Memory B cell (primary cell): ENCODE measurements at regions not wholly inside any gene's neighbourhood (a gene's known extent, or its start where the extent isn't known, plus 50 kb on each side); places are given as distances from the start of the nearest gene placed in this dataset.

Experiments used
- ATAC-seq: fragments of 150-1000 bp; cut with Tn5 transposase; 2 replicates; pipeline ENCODE4 v1.10.0; 2021; ENCODE audit warnings: low read depth, mild to moderate bottlenecking, moderate library complexity
- DNase-seq, 2 donors: peaks; one replicate each; pipeline ENCODE4 v3.0.0; 2022; ENCODE audit warnings: low spot score in 2 of 2
- H3K27ac Mint-ChIP-seq: one replicate; pipeline ENCODE4 v1.8.0; 2022; ENCODE audit warnings: mild to moderate bottlenecking, moderate library complexity, mixed read lengths
- H3K27me3 Mint-ChIP-seq: one replicate; pipeline ENCODE4 v1.8.0; 2022; ENCODE audit warnings: mixed read lengths
- H3K36me3 Mint-ChIP-seq: one replicate; pipeline ENCODE4 v1.8.0; 2022; ENCODE audit warnings: mild to moderate bottlenecking, mixed read lengths
- H3K4me1 Mint-ChIP-seq: one replicate; pipeline ENCODE4 v1.8.0; 2022; ENCODE audit warnings: mixed read lengths
- H3K4me3 Mint-ChIP-seq: one replicate; pipeline ENCODE4 v1.8.0; 2022; ENCODE audit warnings: mild to moderate bottlenecking, moderate library complexity, mixed read lengths
- H3K9me3 Mint-ChIP-seq: one replicate; pipeline ENCODE4 v1.8.0; 2022; ENCODE audit warnings: mixed read lengths

- H3K27me3 Mint-ChIP-seq = peaks cover 2% of the 10 kb centered on the region
- DNase-seq (no peak), ATAC-seq (no peak)
- H3K27ac Mint-ChIP-seq = no peak overlapping the region
- no peaks in the 10 kb centered on the region for H3K9me3 Mint-ChIP-seq
- no peaks in the 10 kb centered on the region for H3K36me3 Mint-ChIP-seq
- H3K4me3 Mint-ChIP-seq = no peak overlapping the region
- H3K4me1 Mint-ChIP-seq = no peaks in the 10 kb centered on the region
Measured at GRCh38 chr3:105033081-105033480, 333.6 kb upstream of the ALCAM start.

GRCh38 chr3:105039004-105039403, 327.7 kb upstream of the ALCAM start:
- Mint-ChIP-seq H3K4me1 (no peaks in the 10 kb centered on the region), H3K9me3 (no peaks in the 10 kb centered on the region), H3K27ac (no peak overlapping the region), H3K36me3 (no peaks in the 10 kb centered on the region), H3K4me3 (no peak overlapping the region), H3K27me3 (peaks cover 1% of the 10 kb centered on the region)
- no peak for ATAC-seq
- DNase-seq = no peak

- H3K27me3 Mint-ChIP-seq = peaks cover 1% of the 10 kb centered on the region
- H3K4me1 Mint-ChIP-seq = no peaks in the 10 kb centered on the region
- H3K27ac Mint-ChIP-seq = no peak overlapping the region
- no peak overlapping the region for H3K4me3 Mint-ChIP-seq
- ATAC-seq (no peak), DNase-seq (no peak)
- H3K9me3 Mint-ChIP-seq = no peaks in the 10 kb centered on the region
- no peaks in the 10 kb centered on the region for H3K36me3 Mint-ChIP-seq
Measured at GRCh38 chr3:105040026-105040622, 326.6 kb upstream of the ALCAM start.

- Mint-ChIP-seq H3K9me3 (no peaks in the 10 kb centered on the region), H3K27ac (no peak overlapping the region), H3K4me3 (no peak overlapping the region), H3K27me3 (peaks cover 1% of the 10 kb centered on the region), H3K36me3 (no peaks in the 10 kb centered on the region), H3K4me1 (no peaks in the 10 kb centered on the region)
- no peak for DNase-seq
- no peak for ATAC-seq
Measured at GRCh38 chr3:105042586-105042985, 324.1 kb upstream of the ALCAM start.

GRCh38 chr3:105051111-105051510, 315.6 kb upstream of the ALCAM start:
- ATAC-seq (no peak), DNase-seq (no peak)
- Mint-ChIP-seq H3K4me3 (no peak overlapping the region), H3K27me3 (peaks cover 2% of the 10 kb centered on the region), H3K4me1 (no peaks in the 10 kb centered on the region), H3K36me3 (no peaks in the 10 kb centered on the region), H3K9me3 (peaks cover 1% of the 10 kb centered on the region), H3K27ac (no peak overlapping the region)

GRCh38 chr3:105051972-105052371, 314.7 kb upstream of the ALCAM start:
- peaks cover 2% of the 10 kb centered on the region for H3K27me3 Mint-ChIP-seq
- ATAC-seq (no peak), DNase-seq (no peak)
- peaks cover 1% of the 10 kb centered on the region for H3K9me3 Mint-ChIP-seq
- H3K4me3 Mint-ChIP-seq = no peak overlapping the region
- no peak overlapping the region for H3K27ac Mint-ChIP-seq
- no peaks in the 10 kb centered on the region for H3K4me1 Mint-ChIP-seq
- H3K36me3 Mint-ChIP-seq = no peaks in the 10 kb centered on the region

- H3K4me3 Mint-ChIP-seq = no peak overlapping the region
- no peaks in the 10 kb centered on the region for H3K9me3 Mint-ChIP-seq
- peaks cover 4% of the 10 kb centered on the region for H3K27me3 Mint-ChIP-seq
- H3K4me1 Mint-ChIP-seq = no peaks in the 10 kb centered on the region
- no peak for DNase-seq
- H3K36me3 Mint-ChIP-seq = no peaks in the 10 kb centered on the region
- H3K27ac Mint-ChIP-seq = no peak overlapping the region
- no peak for ATAC-seq
Measured at GRCh38 chr3:105062853-105063252, 303.9 kb upstream of the ALCAM start.

- ATAC-seq (no peak), DNase-seq (no peak)
- Mint-ChIP-seq H3K36me3 (no peaks in the 10 kb centered on the region), H3K9me3 (peaks cover 5% of the 10 kb centered on the region), H3K4me1 (no peaks in the 10 kb centered on the region), H3K4me3 (no peak overlapping the region), H3K27me3 (peaks cover 5% of the 10 kb centered on the region), H3K27ac (no peak overlapping the region)
Measured at GRCh38 chr3:105065895-105066839, 300.5 kb upstream of the ALCAM start.

GRCh38 chr3:105067361-105067760, 299.3 kb upstream of the ALCAM start:
- no peak overlapping the region for H3K4me3 Mint-ChIP-seq
- no peak for ATAC-seq
- peaks cover 5% of the 10 kb centered on the region for H3K27me3 Mint-ChIP-seq
- DNase-seq = no peak
- H3K4me1 Mint-ChIP-seq = no peaks in the 10 kb centered on the region
- H3K27ac Mint-ChIP-seq = no peak overlapping the region
- no peaks in the 10 kb centered on the region for H3K36me3 Mint-ChIP-seq
- H3K9me3 Mint-ChIP-seq = peaks cover 5% of the 10 kb centered on the region

GRCh38 chr3:105077060-105077822, 289.5 kb upstream of the ALCAM start:
- no peaks in the 10 kb centered on the region for H3K27me3 Mint-ChIP-seq
- no peaks in the 10 kb centered on the region for H3K4me1 Mint-ChIP-seq
- no peak overlapping the region for H3K27ac Mint-ChIP-seq
- DNase-seq = no peak
- peaks cover 1% of the 10 kb centered on the region for H3K9me3 Mint-ChIP-seq
- no peak overlapping the region for H3K4me3 Mint-ChIP-seq
- H3K36me3 Mint-ChIP-seq = no peaks in the 10 kb centered on the region
- ATAC-seq = no peak

GRCh38 chr3:105083945-105084344, 282.8 kb upstream of the ALCAM start:
- Mint-ChIP-seq H3K9me3 (peaks cover 1% of the 10 kb centered on the region), H3K27ac (no peak overlapping the region), H3K27me3 (no peaks in the 10 kb centered on the region), H3K4me1 (no peaks in the 10 kb centered on the region), H3K4me3 (no peak overlapping the region), H3K36me3 (no peaks in the 10 kb centered on the region)
- DNase-seq (no peak), ATAC-seq (no peak)

- ATAC-seq = no peak
- no peaks in the 10 kb centered on the region for H3K27me3 Mint-ChIP-seq
- H3K4me1 Mint-ChIP-seq = no peaks in the 10 kb centered on the region
- H3K4me3 Mint-ChIP-seq = no peak overlapping the region
- no peaks in the 10 kb centered on the region for H3K36me3 Mint-ChIP-seq
- no peak for DNase-seq
- H3K9me3 Mint-ChIP-seq = no peaks in the 10 kb centered on the region
- H3K27ac Mint-ChIP-seq = no peak overlapping the region
Measured at GRCh38 chr3:105085506-105085905, 281.2 kb upstream of the ALCAM start.

- Mint-ChIP-seq H3K27me3 (peaks cover 3% of the 10 kb centered on the region), H3K27ac (no peak overlapping the region), H3K4me1 (no peaks in the 10 kb centered on the region), H3K9me3 (no peaks in the 10 kb centered on the region), H3K4me3 (no peak overlapping the region), H3K36me3 (no peaks in the 10 kb centered on the region)
- ATAC-seq = no peak
- DNase-seq = no peak
Measured at GRCh38 chr3:105093371-105094252, 273.1 kb upstream of the ALCAM start.
